Fibroblast of lung (primary cell): ENCODE measurements at regions not wholly inside any gene's neighbourhood (a gene's known extent, or its start where the extent isn't known, plus 50 kb on each side); places are given as distances from the start of the nearest gene placed in this dataset.

ENCODE experiments used
- CTCF ChIP-seq, 2 donors: IDR thresholded peaks in 1 of 2; conservative IDR thresholded peaks in 1 of 2; 1 replicate in 1 of 2; 2 replicates in 1 of 2; pipeline ENCODE4 v1.5.1; 2011 to 2012; ENCODE audit warnings: low read length in 2 of 2, control low read depth in 1 of 2, inconsistent platforms in 1 of 2, low read depth in 1 of 2, mild to moderate bottlenecking in 1 of 2
- EZH2 ChIP-seq: IDR thresholded peaks from 2 replicates; pipeline ENCODE4 v1.5.1; 2012; ENCODE audit warnings: low read length, control low read depth, mild to moderate bottlenecking; ENCODE audit errors: missing control alignments

GRCh38 chr11:98630736-98631135 is 390.0 kb upstream of the CNTN5 start:
- no peak for TF ChIP-seq CTCF (conservative IDR thresholded peaks at IDR 0.05 in 1 of 2, IDR thresholded peaks at IDR 0.05 in 1 of 2; ENCODE audit: low read depth in 1 of 2, low read length in 2 of 2)
- TF ChIP-seq EZH2, result no peak
